ENCODE measurements at regions not wholly inside any gene's neighbourhood (a gene's known extent, or its start where the extent isn't known, plus 50 kb on each side); places are given as distances from the start of the nearest gene placed in this dataset.
A peak's percentile ranks its signal among the peaks of the same experiment; 100 is the strongest.

DNA sequence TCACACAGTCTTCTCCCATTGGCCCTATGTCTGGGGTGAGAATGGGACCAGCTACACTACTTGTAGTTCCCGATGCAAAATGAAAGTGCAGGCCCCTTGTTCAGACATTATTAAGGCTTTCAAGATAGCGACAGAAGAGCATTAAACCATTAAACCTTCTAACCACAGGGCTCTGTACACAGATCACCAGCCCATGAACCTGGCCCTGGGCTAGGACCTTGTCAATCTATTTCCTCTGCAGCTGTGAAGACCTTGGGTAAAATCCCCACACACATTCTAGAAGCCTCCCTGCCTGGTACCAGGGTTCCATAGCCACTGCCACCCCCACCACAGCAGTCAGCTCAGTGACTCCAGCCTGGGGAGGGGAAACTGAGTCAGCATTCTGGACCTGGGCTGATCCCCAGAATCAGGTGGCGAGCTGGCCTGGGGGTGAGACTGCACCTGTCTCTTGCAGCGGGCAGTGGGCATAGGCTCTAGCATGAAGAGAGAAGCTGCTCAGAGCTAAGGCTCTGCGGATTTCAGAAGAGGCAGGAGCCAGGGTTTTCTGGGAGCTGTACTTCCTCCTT lies 119.7 kb upstream of the LHX1 start:
- DNase-seq = no peak

DNA sequence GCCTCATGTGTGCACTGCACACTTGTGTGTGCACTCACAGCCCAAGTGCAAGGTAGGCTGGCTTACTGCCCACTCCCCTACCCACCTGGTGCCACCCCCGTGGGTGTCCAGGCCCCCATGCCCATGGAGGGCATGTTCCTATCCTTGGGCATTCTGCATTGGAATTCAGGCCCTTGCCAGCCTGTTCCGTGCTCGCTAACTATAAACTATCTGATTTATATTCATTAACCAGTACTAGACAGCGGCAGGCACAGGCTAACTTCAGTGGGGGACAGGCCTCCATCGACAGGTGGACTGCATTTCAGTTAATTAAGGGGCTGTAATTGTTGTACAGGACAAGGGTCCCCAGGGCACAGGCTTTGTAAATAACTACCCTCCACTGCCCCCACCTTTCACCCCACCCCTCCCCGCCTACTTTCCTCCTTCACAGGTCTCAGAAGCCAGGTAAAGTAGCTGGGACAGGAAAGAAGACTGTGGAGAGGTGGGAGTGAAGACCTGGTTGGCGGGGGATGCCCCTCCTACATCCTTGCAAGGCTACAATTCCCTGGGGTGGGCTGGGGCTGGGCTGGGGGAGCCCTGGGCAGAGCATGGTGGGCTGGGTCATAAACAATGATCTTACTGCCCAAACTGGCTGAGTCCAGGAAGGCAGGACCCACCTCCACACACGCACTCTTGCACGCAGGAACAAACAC lies 119.0 kb upstream of the LHX1 start:
- DNase-seq = peak in 2 of 3 experiments; percentile 25 to 74

DNA sequence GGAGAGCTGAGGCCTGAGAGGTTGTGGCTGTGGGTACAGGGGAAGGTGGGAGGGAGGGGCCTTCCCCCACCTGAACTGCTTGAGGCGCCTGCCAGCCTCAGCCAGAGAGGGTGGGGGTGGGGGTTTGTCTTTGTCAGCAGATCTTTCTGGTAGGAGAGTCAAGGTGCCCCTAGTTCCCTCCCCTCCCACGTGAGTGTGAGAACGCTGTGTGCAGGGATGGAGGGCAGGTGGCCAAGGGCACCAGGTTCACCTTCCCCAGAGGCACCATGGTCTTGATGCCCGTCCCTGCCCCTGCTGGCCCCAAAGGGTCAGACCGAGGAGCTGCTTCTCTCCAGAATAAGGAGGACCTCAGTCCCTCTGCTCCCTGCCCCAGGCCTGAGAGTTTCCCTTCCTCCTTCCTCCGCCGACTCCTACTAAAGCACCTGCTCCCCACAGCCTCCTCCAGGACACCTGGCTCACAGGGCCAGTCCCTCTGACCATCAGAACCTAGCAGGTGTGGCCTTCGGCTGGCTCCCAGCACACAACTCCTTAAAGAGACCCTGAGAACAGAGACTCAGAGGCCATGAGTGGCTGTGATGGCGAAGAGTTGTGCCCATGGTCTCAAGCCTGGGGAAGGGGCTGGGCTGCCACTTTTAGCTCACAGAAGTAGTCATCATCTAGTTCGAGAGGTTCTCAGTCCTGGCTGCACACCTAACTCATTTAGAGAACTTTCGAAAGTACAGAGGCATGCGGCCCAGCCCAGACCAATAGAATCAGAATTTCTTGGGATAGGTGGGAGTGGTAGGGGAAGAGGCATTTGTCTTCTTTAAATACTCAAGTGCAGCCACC lies 113.2 kb upstream of the LHX1 start:
- DNase-seq = no peak

DNA sequence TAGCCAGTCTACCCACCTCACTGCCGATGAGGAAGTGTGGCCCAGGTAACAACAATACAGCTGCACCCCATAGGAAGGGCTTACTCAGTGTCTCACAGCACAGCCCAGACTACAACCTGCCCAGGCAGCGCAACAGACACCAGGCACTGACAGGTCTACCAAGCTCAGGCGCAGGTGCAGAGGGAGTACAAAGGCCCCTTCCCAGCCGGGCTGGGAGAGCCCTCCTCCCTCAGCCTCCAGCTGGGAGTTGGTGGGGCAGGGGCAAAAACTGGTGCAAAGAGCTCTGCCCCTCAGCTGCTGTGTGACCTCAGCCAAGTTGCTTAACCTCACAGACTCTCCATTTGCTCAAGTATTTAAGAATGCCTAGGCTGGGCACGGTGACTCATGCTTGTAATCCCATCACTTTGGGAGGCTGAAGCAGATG lies 112.6 kb upstream of the LHX1 start:
- no peak for DNase-seq

DNA sequence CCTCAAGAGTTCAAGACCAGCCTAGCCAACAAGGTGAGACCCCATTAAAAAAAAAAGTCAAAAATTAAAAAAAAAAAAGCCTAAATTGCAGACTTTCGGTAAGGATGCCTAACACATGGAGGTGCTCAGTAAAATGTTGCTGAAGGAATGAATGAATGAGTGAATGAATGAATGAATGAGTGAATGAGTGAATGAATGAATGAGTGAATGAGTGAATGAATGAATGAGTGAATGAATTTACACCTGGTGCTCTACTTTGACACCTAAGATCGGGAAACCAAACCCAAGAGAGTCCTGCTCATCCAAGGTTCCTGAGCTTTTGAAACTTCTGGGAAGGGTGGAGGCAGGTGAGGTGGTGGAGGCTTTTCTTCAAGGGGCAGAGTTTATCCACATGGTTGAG lies 112.2 kb upstream of the LHX1 start:
- no peak for DNase-seq

DNA sequence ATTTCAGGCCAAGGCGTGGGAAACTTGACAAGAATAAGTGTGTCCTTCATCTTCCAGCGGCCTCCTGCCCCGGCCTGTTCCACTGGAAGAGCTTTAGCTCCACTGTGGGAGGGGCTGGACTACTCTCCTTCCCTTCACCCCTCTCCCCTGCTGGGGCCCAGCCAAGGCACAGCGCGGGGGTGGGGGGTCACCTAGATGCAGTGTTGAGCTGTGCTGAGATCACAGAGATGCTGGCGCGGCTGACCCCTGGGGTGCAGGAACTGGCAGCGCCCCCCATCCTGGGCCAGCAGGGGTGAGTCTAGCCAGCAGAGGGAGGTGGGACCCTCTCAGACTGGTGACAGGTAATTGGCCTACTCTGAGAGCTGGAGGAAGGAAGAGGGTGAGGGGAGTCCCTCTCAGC lies 111.8 kb upstream of the LHX1 start:
- DNase-seq = no peak

DNA sequence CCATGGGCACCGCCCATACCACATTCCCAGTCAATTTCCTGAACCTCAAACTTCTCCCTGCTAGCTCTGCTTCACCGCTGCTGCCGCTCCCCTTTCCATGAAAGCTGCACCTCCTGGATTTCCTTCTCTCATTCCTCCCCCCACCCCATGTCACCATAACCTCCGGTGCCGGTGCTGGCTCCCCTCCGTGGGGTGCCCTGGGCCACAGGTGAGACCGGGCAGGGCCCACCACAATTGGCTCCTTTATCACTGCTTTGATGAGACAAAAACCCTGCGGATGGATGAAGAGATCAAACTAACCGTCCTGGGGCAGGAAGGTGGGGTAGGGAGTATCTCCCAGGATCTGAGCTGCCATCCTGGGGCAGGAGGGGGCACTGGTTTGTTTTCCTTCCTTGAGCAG lies 111.3 kb upstream of the LHX1 start:
- DNase-seq = no peak

DNA sequence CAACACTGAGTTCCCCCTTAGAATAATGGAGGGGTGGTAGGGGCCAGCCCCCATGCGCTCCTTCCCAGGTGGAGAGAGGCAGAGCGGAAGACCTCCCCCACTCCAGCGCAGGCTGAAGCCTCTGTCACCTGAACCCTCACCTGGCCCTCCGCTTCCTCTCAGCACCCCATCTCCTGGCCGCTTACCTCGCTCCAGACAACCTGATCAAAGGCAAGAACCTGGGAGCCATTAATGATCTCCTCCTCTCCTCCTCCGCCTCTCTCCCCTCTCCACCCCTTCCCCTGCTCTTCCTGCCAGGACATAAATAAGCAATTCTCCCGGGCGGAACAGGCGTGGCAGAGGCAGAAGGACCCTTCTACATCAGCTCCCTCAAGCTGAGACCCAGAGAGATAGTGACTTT lies 110.2 kb upstream of the LHX1 start:
- DNase-seq = no peak

DNA sequence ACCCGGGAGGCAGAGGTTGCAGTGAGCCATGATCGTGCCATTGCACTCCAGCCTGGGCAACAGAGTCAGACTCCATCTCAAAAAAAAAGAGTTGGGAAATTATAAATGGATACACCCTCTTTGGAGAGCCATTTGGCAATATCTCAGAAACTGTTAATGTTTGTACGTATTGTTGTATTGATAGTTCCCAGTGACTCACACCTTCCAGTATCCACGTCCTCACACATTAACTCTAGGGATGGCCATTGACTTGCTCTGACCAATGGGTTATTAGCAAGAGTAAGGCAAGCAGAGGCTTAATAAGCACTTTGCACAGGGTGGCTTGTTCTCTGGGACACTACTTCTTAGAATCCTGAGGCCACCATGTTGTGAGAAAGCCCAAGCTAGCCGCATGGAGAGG lies 107.6 kb upstream of the LHX1 start:
- DNase-seq = no peak

DNA sequence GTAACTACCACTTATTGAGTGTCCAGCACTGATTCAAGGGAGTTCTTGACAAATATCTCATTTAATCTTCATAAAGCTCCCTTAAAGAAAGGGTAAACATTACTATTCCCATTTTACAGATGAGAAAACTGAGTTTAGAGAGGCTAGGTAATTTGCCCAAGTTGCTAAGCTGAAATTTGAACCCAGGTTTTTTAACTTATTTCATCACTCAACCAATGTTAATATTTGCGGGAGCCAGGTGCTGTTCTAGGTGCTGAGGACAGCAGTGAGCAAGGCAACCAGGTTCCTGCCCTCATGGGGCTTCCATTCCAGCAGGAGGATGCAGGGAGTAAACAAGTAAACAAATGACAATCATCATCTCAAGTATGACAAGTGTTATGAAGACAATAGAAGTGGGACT lies 104.0 kb upstream of the LHX1 start:
- DNase-seq = no peak

DNA sequence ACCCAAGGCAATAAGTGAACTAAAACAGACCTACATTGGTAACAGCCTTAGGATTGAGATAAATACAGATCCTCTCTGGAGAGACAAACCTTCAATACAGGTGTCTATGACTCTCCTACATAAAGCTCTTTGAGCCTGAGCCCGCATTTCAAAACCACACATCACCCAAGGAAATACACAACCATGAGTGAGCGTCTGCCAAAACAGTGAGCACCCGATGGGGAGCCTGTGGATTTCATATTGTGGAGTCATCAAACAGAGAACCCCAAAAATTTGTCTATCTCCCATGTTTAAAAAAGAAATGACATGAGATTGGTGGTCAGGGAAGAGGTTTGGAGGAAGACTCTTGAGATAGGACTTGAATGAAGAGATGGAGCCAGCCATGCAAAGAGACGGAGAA lies 102.2 kb upstream of the LHX1 start:
- no peak for DNase-seq

DNA sequence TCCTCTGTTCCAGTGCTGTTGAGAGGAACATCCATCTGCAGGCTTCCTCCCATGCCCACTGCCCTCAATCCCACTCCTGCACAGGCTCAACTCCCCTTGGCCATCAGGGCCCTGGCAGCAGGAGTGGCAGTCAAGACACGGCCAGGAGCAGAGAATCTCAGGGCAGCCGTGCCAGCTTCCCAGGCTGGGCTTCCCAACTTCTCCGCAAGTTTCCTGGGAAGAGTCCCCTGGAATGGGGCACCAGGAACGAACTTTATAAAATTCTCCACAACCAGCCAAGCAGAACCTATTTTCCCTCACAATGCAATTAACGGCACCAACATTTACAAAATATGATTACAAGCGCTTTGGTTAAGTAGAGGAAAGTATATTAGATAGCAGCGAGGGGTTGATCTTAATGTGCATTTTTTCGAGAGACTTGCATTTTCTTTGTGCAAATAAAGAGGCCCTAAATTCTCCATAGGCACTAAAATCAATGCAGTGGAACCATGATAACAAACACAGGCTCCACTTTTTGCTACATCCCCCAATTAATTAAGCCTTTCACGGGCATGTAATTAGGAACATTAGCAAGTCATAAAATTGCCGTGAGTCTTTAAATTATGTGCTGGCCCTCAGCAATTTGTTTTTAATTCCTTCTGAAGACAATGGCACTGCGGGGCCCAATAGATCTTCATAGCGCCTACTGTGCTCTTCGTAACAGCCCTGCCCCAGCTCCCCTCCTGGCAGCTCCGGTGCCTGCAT lies 99.9 kb upstream of the LHX1 start:
- peak in 2 of 3 experiments; percentile 67 to 88 for DNase-seq

DNA sequence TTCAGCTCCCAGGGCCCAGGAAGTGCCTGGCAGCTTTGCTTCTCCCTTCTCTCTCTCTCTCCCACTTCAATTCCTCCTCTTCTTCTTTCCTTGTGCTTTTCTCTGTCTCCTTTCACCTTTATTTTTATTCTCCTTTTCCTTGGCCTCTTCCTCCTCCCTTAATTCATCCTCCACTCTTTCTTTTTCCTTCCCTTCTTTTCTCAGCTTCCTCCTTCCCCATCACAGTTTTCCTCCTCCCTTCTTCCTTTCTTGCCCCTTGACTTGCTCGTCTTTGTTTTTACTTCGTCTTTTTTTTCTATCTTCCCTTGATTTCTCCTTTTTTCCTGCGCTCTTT lies 99.4 kb upstream of the LHX1 start:
- no peak for DNase-seq

DNA sequence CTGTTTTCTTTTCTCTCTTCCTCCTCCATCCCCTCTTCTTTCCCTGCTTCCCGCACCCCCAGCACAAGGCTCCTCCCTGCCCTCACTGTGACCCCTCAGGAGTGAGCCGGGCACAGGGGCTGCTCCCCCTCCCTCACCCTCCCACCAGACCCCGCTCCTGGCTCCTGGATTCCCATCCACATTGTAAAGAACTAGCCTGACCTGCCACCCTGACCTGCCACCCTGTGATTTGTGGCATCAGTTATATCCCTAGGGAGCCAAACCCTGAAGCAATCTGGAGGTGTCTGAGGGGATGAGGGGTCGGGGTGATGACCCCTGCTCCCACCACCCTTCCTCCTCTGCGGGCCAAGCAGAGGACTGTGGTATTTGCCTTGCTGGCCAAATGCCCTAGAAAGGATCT lies 98.0 kb upstream of the LHX1 start:
- no peak for DNase-seq

DNA sequence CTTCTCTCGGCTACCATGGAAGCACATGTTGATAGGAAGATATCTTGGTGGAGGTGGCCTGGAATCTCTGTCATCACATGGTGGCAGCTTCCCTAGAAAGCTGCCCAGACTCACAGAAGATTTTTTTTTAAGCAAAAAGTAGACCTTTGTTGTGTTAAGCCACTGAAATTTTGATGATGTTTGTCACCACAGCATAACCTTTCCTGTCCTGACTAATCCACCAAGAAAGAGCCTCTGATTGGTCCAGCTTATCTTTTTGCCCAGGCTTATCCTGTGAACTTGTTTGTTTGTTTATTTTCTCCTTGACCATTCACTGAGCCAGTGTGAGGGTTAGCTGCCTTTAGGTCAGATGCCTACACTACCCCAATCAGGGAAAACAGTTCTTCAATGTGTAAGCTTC lies 96.5 kb upstream of the LHX1 start:
- DNase-seq = no peak

DNA sequence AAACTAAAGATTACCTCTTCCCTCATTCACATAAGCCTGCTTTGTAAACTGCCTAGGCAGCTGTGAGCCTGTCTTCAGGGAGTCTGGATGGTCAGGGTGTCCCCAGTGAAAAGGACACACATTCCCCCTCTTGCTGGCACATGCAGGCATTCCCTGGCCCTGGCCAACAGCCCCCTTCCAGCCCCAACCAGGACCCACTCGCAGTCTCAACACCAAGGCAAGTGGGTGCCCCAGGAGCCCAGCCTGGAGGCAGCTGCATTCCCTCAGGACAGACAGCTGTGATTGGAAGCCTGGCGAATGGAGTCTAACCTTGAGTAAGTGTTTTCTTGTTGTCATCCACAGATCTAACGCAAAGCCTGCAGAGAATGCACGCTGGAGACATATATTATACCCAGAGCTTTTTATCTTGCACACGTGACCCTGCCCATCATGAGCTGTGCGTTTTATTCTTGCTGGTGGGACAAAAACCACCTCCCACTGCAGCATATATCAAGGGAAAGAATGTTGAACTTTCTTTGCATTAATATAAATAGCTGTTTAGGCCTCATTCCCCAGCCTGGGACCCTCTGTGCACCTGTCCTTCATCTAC lies 95.0 kb upstream of the LHX1 start:
- no peak for DNase-seq

DNA sequence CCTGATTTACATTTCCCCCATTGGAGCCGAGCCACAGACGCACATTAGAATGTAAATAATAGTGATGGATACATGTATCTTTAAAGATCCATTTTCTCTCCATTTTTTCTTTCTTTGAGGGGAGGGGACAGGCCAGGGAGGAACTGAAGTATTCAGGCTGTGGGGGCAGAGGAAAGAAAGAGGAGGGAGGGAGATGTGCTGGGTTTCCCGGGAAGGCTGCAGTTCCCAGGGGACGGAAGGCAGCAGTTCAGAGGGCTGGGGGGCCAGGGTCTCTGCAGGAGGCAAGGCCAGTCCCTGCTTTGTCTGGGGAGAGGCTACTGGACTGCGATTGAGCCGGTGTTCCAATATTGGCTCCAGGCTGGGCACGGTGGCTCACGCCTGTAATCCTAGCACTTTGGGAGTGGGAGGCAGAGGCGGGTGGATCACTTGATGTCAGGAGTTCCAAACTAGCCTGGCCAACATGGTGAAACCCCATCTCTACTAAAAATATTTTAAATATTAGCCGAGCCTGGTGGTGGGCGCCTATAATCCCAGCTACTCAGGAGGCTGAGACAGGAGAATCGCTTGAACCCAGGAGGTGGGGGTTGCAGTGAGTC lies 94.2 kb upstream of the LHX1 start:
- DNase-seq = no peak

DNA sequence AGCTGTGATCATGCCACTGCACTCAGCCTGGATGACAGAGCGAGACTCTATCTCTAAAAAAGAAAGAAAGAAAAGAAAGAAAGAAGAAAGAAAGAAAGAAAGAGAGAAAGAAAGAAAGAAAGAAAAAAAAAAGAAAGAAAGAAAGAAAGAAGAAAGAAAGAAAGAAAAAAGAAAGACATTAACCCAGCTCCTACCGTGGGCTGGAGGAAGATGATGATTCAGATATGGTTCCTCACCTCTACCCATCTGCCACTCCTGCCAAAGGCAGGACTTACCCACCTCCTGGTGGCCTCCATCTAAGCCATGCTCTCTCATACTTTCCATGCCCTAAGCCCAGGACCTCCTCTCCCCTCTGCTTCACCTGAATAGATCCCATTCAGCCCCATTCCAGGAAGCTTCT lies 93.3 kb upstream of the LHX1 start:
- no peak for DNase-seq

DNA sequence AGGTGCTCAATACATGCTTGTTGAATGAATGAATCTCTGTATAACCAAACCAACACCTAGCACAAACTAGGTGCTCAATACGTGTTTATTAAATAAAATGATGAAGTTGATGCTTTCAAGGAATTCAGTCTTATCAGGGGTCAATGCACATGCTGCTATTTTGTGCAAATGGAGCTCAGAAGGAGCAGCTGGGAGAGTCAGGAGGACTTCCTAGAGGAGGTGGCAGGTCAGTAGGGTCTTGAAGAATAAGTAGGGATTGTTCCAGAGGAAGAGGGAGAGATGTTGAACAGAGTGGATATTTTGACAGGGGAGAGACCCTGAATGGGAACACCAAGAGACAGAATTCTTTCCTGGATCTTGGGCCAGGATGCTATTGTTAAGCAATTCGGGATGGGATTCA lies 92.7 kb upstream of the LHX1 start:
- DNase-seq = no peak

DNA sequence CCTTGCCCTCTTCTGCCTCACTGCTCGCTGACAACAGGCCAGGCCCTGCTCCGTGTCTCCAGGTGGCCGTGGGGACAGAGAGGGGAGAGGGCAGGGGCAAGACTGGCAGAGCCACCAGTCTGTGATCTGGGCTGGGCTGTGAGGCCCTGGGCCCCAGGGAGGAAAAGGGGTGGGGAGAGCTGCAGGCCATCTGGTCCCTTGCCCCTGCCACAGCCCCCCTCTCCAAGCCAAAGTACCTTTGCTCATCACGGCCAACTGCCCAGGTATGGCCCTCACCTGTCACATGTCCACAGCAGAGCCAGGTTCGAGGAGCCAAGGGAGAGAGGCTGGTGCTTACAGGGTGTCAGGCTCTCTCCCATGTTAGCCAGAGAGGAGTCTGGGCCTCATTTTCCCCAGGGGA lies 91.4 kb upstream of the LHX1 start:
- no peak for DNase-seq

DNA sequence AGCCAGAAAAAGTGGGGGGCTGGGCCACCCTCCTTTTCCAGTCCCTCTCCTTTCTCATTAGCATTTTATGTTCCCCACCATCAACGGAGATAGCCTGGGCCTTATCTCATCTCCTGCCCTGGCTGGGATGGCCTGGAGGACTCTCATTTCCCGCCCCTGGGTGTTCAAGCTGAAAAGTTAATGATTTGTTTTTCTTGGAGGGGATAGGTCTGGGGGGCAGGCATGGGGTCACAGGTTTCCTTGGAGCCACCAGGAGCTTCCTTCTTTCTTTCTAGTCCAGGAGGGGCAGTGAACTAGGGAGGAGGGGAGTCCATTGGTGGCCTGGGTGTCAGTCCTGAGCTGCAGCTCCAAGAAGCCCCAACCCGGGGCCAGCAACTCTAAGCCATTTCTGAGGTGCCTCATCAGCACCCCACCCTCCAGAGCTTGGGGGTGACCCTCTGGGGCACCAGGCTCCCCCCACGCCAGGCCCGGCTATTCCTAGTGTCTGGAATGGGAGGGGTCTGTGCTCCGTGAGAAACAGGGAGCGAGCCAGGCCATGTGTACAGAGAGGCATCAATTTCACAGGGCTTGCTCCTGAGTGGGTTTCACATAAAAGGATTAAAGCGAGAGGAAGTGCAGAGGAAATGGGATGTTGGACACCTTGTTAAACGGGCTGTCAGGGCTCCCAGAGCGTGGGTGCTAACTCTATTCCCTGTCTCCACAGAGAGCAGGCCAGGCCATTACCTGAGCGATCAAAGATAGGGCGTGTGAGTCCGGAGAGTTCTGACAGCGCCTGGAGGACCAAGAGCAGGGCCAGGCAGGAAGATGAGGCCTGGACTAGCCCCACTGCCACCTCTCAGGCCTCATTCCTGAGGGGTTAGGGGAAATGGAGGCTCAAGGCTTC lies 90.6 kb upstream of the LHX1 start:
- DNase-seq = no peak

Measured in NCI-H1417 (cell line).